ENCODE measurements at regions not wholly inside any gene's neighbourhood (a gene's known extent, or its start where the extent isn't known, plus 50 kb on each side); places are given as distances from the start of the nearest gene placed in this dataset.
"Not testable (repeated sequence)": the region's sequence is repeated elsewhere in the genome, so short reads cannot be mapped to it uniquely, and the experiment has no call there.

- no peak for FAIRE-seq
- DNase-seq (ENCODE audit: low spot score), result no peak
These were observed 232.9 kb downstream of the LNPK start for GRCh38 chr2:175769200-175769599.

GRCh38 chr2:175766880-175767279 lies 235.2 kb downstream of the LNPK start:
- FAIRE-seq (no peak), DNase-seq (ENCODE audit: low spot score) (no peak)

- no peak for FAIRE-seq
These were observed 246.2 kb downstream of the LNPK start for GRCh38 chr2:175755656-175756386.

GRCh38 chr2:175755169-175755568 lies 246.9 kb downstream of the LNPK start:
- no peak for DNase-seq (ENCODE audit: low spot score)
- no peak for FAIRE-seq

More at GRCh38 chr2:175755656-175756386, 246.2 kb downstream of the LNPK start:
- no peak for DNase-seq (ENCODE audit: low spot score)

- FAIRE-seq, result no peak
- DNase-seq (ENCODE audit: low spot score), result no peak
These were observed 251.9 kb downstream of the LNPK start for GRCh38 chr2:175750195-175750594.

GRCh38 chr2:175745911-175746310 lies 256.2 kb downstream of the LNPK start:
- FAIRE-seq (no peak), DNase-seq (ENCODE audit: low spot score) (no peak)

- FAIRE-seq (no peak), DNase-seq (ENCODE audit: low spot score) (no peak)
These were observed 258.1 kb downstream of the LNPK start for GRCh38 chr2:175744000-175744399.

- FAIRE-seq, result no peak
These were observed 259.1 kb downstream of the LNPK start for GRCh38 chr2:175743011-175743410.

GRCh38 chr2:175742367-175742766 lies 259.7 kb downstream of the LNPK start:
- peak; percentile 64 for DNase-seq (ENCODE audit: low spot score)
- no peak for FAIRE-seq

More at GRCh38 chr2:175743011-175743410, 259.1 kb downstream of the LNPK start:
- DNase-seq (ENCODE audit: low spot score), result no peak

- FAIRE-seq (no peak), DNase-seq (ENCODE audit: low spot score) (no peak)
These were observed 260.9 kb downstream of the LNPK start for GRCh38 chr2:175741164-175741563.

GRCh38 chr2:175737722-175738361 lies 264.2 kb downstream of the LNPK start:
- no peak for DNase-seq (ENCODE audit: low spot score)
- no peak for FAIRE-seq

- FAIRE-seq, result no peak
- DNase-seq (ENCODE audit: low spot score), result no peak
These were observed 267.4 kb downstream of the LNPK start for GRCh38 chr2:175734686-175735085.

- DNase-seq (ENCODE audit: low spot score) (no peak), FAIRE-seq (no peak)
These were observed 269.5 kb downstream of the LNPK start for GRCh38 chr2:175732531-175732930.

- FAIRE-seq (no peak), DNase-seq (ENCODE audit: low spot score) (no peak)
These were observed 272.0 kb downstream of the LNPK start for GRCh38 chr2:175730050-175730449.

- DNase-seq (ENCODE audit: low spot score) (no peak), FAIRE-seq (no peak)
These were observed 272.9 kb downstream of the LNPK start for GRCh38 chr2:175729049-175729706.

GRCh38 chr2:175728032-175728431 lies 274.0 kb downstream of the LNPK start:
- DNase-seq (ENCODE audit: low spot score), result no peak
- no peak for FAIRE-seq

- FAIRE-seq (no peak), DNase-seq (ENCODE audit: low spot score) (no peak)
These were observed 275.8 kb downstream of the LNPK start for GRCh38 chr2:175726223-175726622.

GRCh38 chr2:175709248-175709647 lies 292.8 kb downstream of the LNPK start:
- FAIRE-seq, result no peak

GRCh38 chr2:175707322-175707721 lies 294.7 kb downstream of the LNPK start:
- FAIRE-seq (no peak), DNase-seq (ENCODE audit: low spot score) (no peak)

More at GRCh38 chr2:175709248-175709647, 292.8 kb downstream of the LNPK start:
- DNase-seq (ENCODE audit: low spot score), result no peak

- FAIRE-seq; DNase-seq (ENCODE audit: low spot score): not testable (repeated sequence)
These were observed 297.5 kb downstream of the LNPK start for GRCh38 chr2:175704568-175704967.

- DNase-seq (ENCODE audit: low spot score) (no peak), FAIRE-seq (no peak)
These were observed 304.0 kb downstream of the LNPK start for GRCh38 chr2:175698061-175698460.

GRCh38 chr2:175690113-175690837 lies 311.8 kb downstream of the LNPK start:
- peak; percentile 21 for DNase-seq (ENCODE audit: low spot score)
- FAIRE-seq, result no peak

Data from urothelium cell line (cell line).